Gastroesophageal sphincter (tissue), 4 donors: ENCODE measurements at regions not wholly inside any gene's neighbourhood (a gene's known extent, or its start where the extent isn't known, plus 50 kb on each side); places are given as distances from the start of the nearest gene placed in this dataset.

Experiments
- ATAC-seq: fragments of 150-250 bp; one replicate; pipeline ENCODE4 v1.9.1; 2016; ENCODE audit warnings: mild to moderate bottlenecking, moderate library complexity
- H3K27ac ChIP-seq, 4 donors: fragments of 200-600 bp; sonication (generic) in 3 of 4; 1 replicate in 3 of 4; 2 replicates in 1 of 4; pipeline ENCODE4 v1.5.1; 2016 to 2019
- H3K27me3 ChIP-seq: fragments of 200-600 bp; sonication (generic); one replicate; pipeline ENCODE4 v1.5.1; 2019
- H3K36me3 ChIP-seq, 2 donors: fragments of 200-600 bp; sonication (generic); one replicate each; pipeline ENCODE4 v1.5.1; 2019; ENCODE audit warnings: control low read depth in 1 of 2
- H3K4me1 ChIP-seq, 3 donors: fragments of 200-600 bp; sonication (generic); 1 replicate in 2 of 3; 2 replicates in 1 of 3; pipeline ENCODE4 v1.5.1; 2016 to 2019; ENCODE audit warnings: control low read depth in 2 of 3
- H3K4me3 ChIP-seq, 2 donors: fragments of 200-600 bp; sonication (generic); one replicate each; pipeline ENCODE4 v1.5.1; 2019; ENCODE audit warnings: mild to moderate bottlenecking in 1 of 2, moderate library complexity in 1 of 2
- H3K9me3 ChIP-seq, 3 donors: fragments of 200-600 bp; sonication (generic); one replicate each; pipeline ENCODE4 v1.5.1; 2017 to 2019; ENCODE audit warnings: control low read depth in 2 of 3
- EP300 ChIP-seq: sonication (generic); formaldehyde crosslinking; IDR thresholded peaks from one replicate; pipeline ENCODE4 v1.6.1; 2017; ENCODE audit warnings: antibody characterized with exemption, mild to moderate bottlenecking
- POLR2A ChIP-seq, 2 donors: fragments of 450-650 bp; IDR thresholded peaks; one replicate each; pipeline ENCODE4 v1.6.1; 2017; ENCODE audit warnings: antibody characterized with exemption in 2 of 2, mild to moderate bottlenecking in 2 of 2, moderate library complexity in 1 of 2
- POLR2AphosphoS5 ChIP-seq: sonication (generic); formaldehyde crosslinking; IDR thresholded peaks from one replicate; pipeline ENCODE4 v1.6.1; 2017; ENCODE audit warnings: antibody characterized with exemption
- WGBS, 2 donors: methylation state at CpG; one replicate each; pipeline ENCODE4 v1.1.5; 2018; ENCODE audit warnings: low coverage in 1 of 2; 5-methylcytosine and 5-hydroxymethylcytosine counted together
- TF ChIP-seq, protein P1 (sequence below), 4 experiments: fragments of 200-600 bp in 2 of 4; fragments of 450-650 bp in 2 of 4; sonication (generic) in 1 of 4; IDR thresholded peaks; one replicate each; pipeline ENCODE4 v1.5.1; 2017 to 2019; ENCODE audit warnings: antibody characterized with exemption in 4 of 4, mild to moderate bottlenecking in 2 of 4, moderate library complexity in 2 of 4

DNA sequence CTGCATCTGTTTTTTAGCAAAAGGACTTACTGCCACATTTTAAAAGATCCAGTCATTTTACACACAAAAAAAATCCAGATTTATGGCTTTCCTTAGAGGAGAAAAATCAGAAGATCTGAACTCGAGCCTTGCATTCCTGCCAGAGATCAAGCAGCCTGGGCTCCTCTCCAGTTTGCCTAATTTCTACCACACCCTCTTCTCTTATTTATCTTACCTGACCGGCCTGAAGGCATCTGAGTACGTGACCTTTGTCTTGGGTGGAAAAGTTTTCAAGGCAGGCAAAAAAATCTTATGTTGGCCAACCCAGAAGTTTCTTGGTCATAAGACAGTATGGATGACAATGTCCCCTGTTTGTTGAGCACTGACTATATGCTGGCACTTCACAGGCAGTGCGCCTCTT lies 60.3 kb downstream of the CHRD start:
- no peak overlapping the region for H3K4me3 ChIP-seq
- WGBS, 2 donors, result 47 to 67% methylated on average over 2 to 4 of the region's 4 CpGs
- no peak for ATAC-seq

GRCh38 chr3:184441202-184441900 lies 61.5 kb downstream of the CHRD start:
- Histone ChIP-seq H3K27ac (no peak overlapping the region), H3K4me3 (no peak overlapping the region), H3K36me3 (no peaks in the 10 kb centered on the region), H3K9me3 (peaks cover 0 to 11% (median 0%) of the 10 kb centered on the region in 3 donors), H3K4me1 (no peaks in the 10 kb centered on the region), H3K27me3 (peaks cover 8% of the 10 kb centered on the region)
- TF ChIP-seq, protein P1, sequence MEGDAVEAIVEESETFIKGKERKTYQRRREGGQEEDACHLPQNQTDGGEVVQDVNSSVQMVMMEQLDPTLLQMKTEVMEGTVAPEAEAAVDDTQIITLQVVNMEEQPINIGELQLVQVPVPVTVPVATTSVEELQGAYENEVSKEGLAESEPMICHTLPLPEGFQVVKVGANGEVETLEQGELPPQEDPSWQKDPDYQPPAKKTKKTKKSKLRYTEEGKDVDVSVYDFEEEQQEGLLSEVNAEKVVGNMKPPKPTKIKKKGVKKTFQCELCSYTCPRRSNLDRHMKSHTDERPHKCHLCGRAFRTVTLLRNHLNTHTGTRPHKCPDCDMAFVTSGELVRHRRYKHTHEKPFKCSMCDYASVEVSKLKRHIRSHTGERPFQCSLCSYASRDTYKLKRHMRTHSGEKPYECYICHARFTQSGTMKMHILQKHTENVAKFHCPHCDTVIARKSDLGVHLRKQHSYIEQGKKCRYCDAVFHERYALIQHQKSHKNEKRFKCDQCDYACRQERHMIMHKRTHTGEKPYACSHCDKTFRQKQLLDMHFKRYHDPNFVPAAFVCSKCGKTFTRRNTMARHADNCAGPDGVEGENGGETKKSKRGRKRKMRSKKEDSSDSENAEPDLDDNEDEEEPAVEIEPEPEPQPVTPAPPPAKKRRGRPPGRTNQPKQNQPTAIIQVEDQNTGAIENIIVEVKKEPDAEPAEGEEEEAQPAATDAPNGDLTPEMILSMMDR (IDR thresholded peaks at IDR 0.05), result no peak
- no peak for TF ChIP-seq EP300
- no peak for TF ChIP-seq POLR2AphosphoS5
- no peak for ATAC-seq
- WGBS, 2 donors, result 27 to 60% methylated on average over 2 to 8 of the region's 8 CpGs

More for the DNA sequence above, 60.3 kb downstream of the CHRD start:
- Histone ChIP-seq H3K27me3 (peaks cover 8% of the 10 kb centered on the region), H3K27ac (no peak overlapping the region), H3K36me3 (no peaks in the 10 kb centered on the region), H3K4me1 (no peaks in the 10 kb centered on the region), H3K9me3 (peaks cover 0 to 11% (median 0%) of the 10 kb centered on the region in 3 donors)
- TF ChIP-seq POLR2AphosphoS5, result no peak
- TF ChIP-seq POLR2A (IDR thresholded peaks at IDR 0.05), result no peak
- TF ChIP-seq, protein P1 (IDR thresholded peaks at IDR 0.05), result no peak
- no peak for TF ChIP-seq EP300

DNA sequence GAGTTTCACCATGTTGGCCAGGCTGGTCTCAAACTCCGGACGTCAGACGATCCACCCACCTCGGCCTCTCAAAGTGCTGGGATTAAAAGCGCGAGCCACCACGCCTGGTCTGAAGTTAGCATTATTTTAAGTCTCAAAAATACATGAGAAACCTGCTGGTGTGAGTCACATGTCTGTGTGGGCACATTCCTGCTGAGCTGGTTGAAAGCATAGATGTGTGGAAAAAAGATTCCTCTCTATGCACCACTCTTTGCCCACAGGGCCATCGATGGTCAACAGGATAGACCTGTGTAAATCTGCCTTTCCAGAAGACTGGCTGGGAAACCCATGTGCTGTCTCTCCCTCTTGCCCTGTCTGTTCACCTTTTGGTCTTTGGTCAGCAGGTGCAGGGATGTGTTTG lies 63.5 kb downstream of the CHRD start:
- ATAC-seq, result no peak
- Histone ChIP-seq H3K27ac (no peak overlapping the region), H3K4me1 (no peaks in the 10 kb centered on the region), H3K27me3 (peaks cover 11% of the 10 kb centered on the region), H3K36me3 (no peaks in the 10 kb centered on the region), H3K4me3 (no peak overlapping the region), H3K9me3 (peaks cover 0 to 4% (median 0%) of the 10 kb centered on the region in 3 donors)
- no peak for TF ChIP-seq POLR2AphosphoS5
- no peak for TF ChIP-seq EP300
- no peak for TF ChIP-seq POLR2A (IDR thresholded peaks at IDR 0.05)
- TF ChIP-seq, protein P1 (IDR thresholded peaks at IDR 0.05), result no peak
- 90% methylated on average over 2 to 8 of the region's 8 CpGs for WGBS, 2 donors

- Histone ChIP-seq H3K4me3 (no peak overlapping the region), H3K36me3 (no peaks in the 10 kb centered on the region), H3K27ac (no peak overlapping the region), H3K9me3 (no peaks in the 10 kb centered on the region), H3K4me1 (no peaks in the 10 kb centered on the region), H3K27me3 (peaks cover 16% of the 10 kb centered on the region)
- WGBS, 2 donors, result 83 to 100% methylated on average over 4 of the region's 5 CpGs
- ATAC-seq, result no peak
- TF ChIP-seq, protein P1 (IDR thresholded peaks at IDR 0.05), result no peak
- TF ChIP-seq EP300 (no peak), POLR2A (IDR thresholded peaks at IDR 0.05) (no peak), POLR2AphosphoS5 (no peak)
Observed at GRCh38 chr3:184443831-184444230, 64.0 kb downstream of the CHRD start.
